CD4-positive, alpha-beta T cell treated with Interleukin-17A for 1 hour (primary cell): ENCODE measurements at regions not wholly inside any gene's neighbourhood (a gene's known extent, or its start where the extent isn't known, plus 50 kb on each side); places are given as distances from the start of the nearest gene placed in this dataset.
"Not testable (repeated sequence)": the region's sequence is repeated elsewhere in the genome, so short reads cannot be mapped to it uniquely, and the experiment has no call there.

ENCODE experiments used
- DNase-seq: peaks from one replicate; pipeline ENCODE4 v3.0.0-alpha.2; 2020

GRCh38 chr13:103517066-103517767 is 451.0 kb upstream of the SLC10A2 start:
- DNase-seq: no peak

- DNase-seq: no peak
Observed at GRCh38 chr13:103516015-103516795, 450.0 kb upstream of the SLC10A2 start.

- DNase-seq: no peak
Observed at GRCh38 chr13:103515410-103515809, 449.2 kb upstream of the SLC10A2 start.

- DNase-seq: no peak
Observed at GRCh38 chr13:103514619-103515018, 448.4 kb upstream of the SLC10A2 start.

- no peak for DNase-seq
Observed at GRCh38 chr13:103514188-103514587, 448.0 kb upstream of the SLC10A2 start.

- DNase-seq: no peak
Observed at GRCh38 chr13:103510007-103510535, 443.9 kb upstream of the SLC10A2 start.

GRCh38 chr13:103497404-103497803 is 431.2 kb upstream of the SLC10A2 start:
- no peak for DNase-seq

- DNase-seq: no peak
Observed at GRCh38 chr13:103487841-103488240, 421.6 kb upstream of the SLC10A2 start.

- no peak for DNase-seq
Observed at GRCh38 chr13:103473081-103473480, 406.9 kb upstream of the SLC10A2 start.

GRCh38 chr13:103471896-103472295 is 405.7 kb upstream of the SLC10A2 start:
- no peak for DNase-seq

- DNase-seq: no peak
Observed at GRCh38 chr13:103469771-103470170, 403.6 kb upstream of the SLC10A2 start.

GRCh38 chr13:103466761-103467160 is 400.5 kb upstream of the SLC10A2 start:
- no peak for DNase-seq

GRCh38 chr13:103460246-103460645 is 394.0 kb upstream of the SLC10A2 start:
- not testable (repeated sequence) for DNase-seq

GRCh38 chr13:103457050-103457449 is 390.8 kb upstream of the SLC10A2 start:
- not testable (repeated sequence) for DNase-seq

- no peak for DNase-seq
Observed at GRCh38 chr13:103451656-103452055, 385.4 kb upstream of the SLC10A2 start.

GRCh38 chr13:103443604-103444003 is 377.4 kb upstream of the SLC10A2 start:
- DNase-seq: no peak

GRCh38 chr13:103437651-103438050 is 371.4 kb upstream of the SLC10A2 start:
- DNase-seq: no peak

GRCh38 chr13:103436057-103436654 is 369.9 kb upstream of the SLC10A2 start:
- DNase-seq: no peak

- DNase-seq: no peak
Observed at GRCh38 chr13:103431856-103432255, 365.6 kb upstream of the SLC10A2 start.

- DNase-seq: no peak
Observed at GRCh38 chr13:103430368-103430767, 364.2 kb upstream of the SLC10A2 start.

GRCh38 chr13:103410002-103410401 is 343.8 kb upstream of the SLC10A2 start:
- no peak for DNase-seq

GRCh38 chr13:103406967-103407366 is 340.8 kb upstream of the SLC10A2 start:
- no peak for DNase-seq

GRCh38 chr13:103405297-103405696 is 339.1 kb upstream of the SLC10A2 start:
- DNase-seq: no peak

GRCh38 chr13:103403814-103404213 is 337.6 kb upstream of the SLC10A2 start:
- DNase-seq: no peak
